ENCODE measurements at regions not wholly inside any gene's neighbourhood (a gene's known extent, or its start where the extent isn't known, plus 50 kb on each side); places are given as distances from the start of the nearest gene placed in this dataset.

GRCh38 chr9:104276709-104277245 lies 182.7 kb downstream of the SMC2 start:
- H3K9me3 Mint-ChIP-seq: no peaks in the 10 kb centered on the region
- Histone ChIP-seq H3K27ac (no peak overlapping the region), H3K4me1 (no peaks in the 10 kb centered on the region), H3K9me3 (ENCODE audit: low read depth) (no peaks in the 10 kb centered on the region), H3K27me3 (no peaks in the 10 kb centered on the region), H4K20me1 (ENCODE audit: low read depth) (no peaks in the 10 kb centered on the region), H2AFZ (replicated peaks) (no peak overlapping the region), H3K4me3 (no peak overlapping the region), H3K79me2 (ENCODE audit: low read depth) (no peaks in the 10 kb centered on the region), H3K36me3 (no peaks in the 10 kb centered on the region), H3F3A (ENCODE audit: low read depth) (no peaks in the 10 kb centered on the region), H3K9ac (no peak overlapping the region), H3K4me2 (no peak overlapping the region)
- H3K36me3 Mint-ChIP-seq: no peaks in the 10 kb centered on the region
- no peaks in the 10 kb centered on the region for H3K4me1 Mint-ChIP-seq
- no peak for TF ChIP-seq CTCF (IDR thresholded peaks at IDR 0.05)
- TF ChIP-seq EZH2 (IDR thresholded peaks at IDR 0.05): no peak
- no peak for TF ChIP-seq EZH2phosphoT487 (IDR thresholded peaks at IDR 0.05)
- no peak overlapping the region for H3K27ac Mint-ChIP-seq
- H3K27me3 Mint-ChIP-seq (ENCODE audit: insufficient read depth, low read depth): no peaks in the 10 kb centered on the region
- no peak for DNase-seq (ENCODE audit: low spot score)
- H3K4me3 Mint-ChIP-seq: no peak overlapping the region

- Histone ChIP-seq H3K4me3 (no peak overlapping the region), H3K27ac (no peak overlapping the region), H3K4me2 (no peak overlapping the region), H3K9ac (no peak overlapping the region), H2AFZ (replicated peaks) (no peak overlapping the region), H3K4me1 (no peaks in the 10 kb centered on the region), H4K20me1 (ENCODE audit: low read depth) (no peaks in the 10 kb centered on the region), H3K36me3 (no peaks in the 10 kb centered on the region), H3K79me2 (ENCODE audit: low read depth) (no peaks in the 10 kb centered on the region), H3K9me3 (ENCODE audit: low read depth) (no peaks in the 10 kb centered on the region), H3K27me3 (no peaks in the 10 kb centered on the region), H3F3A (ENCODE audit: low read depth) (no peaks in the 10 kb centered on the region)
- Mint-ChIP-seq H3K9me3 (no peaks in the 10 kb centered on the region), H3K27ac (no peak overlapping the region), H3K36me3 (no peaks in the 10 kb centered on the region), H3K4me1 (no peaks in the 10 kb centered on the region), H3K4me3 (no peak overlapping the region), H3K27me3 (ENCODE audit: insufficient read depth, low read depth) (no peaks in the 10 kb centered on the region)
- TF ChIP-seq EZH2 (IDR thresholded peaks at IDR 0.05) (no peak), EZH2phosphoT487 (IDR thresholded peaks at IDR 0.05) (no peak), CTCF (IDR thresholded peaks at IDR 0.05) (no peak)
- no peak for DNase-seq (ENCODE audit: low spot score)
These were observed 184.9 kb downstream of the SMC2 start for GRCh38 chr9:104278929-104279496.

- no peak overlapping the region for H3K4me2 ChIP-seq
- no peak overlapping the region for H3K9ac ChIP-seq
- H3K4me1 Mint-ChIP-seq: no peaks in the 10 kb centered on the region
These were observed 185.5 kb downstream of the SMC2 start for GRCh38 chr9:104279535-104280177.

More at GRCh38 chr9:104279535-104280177, 185.5 kb downstream of the SMC2 start:
- no peak overlapping the region for H3K4me3 ChIP-seq
- H3K4me1 ChIP-seq: no peaks in the 10 kb centered on the region
- no peak overlapping the region for H2AFZ ChIP-seq (replicated peaks)
- H3K36me3 Mint-ChIP-seq: no peaks in the 10 kb centered on the region
- H3K4me3 Mint-ChIP-seq: no peak overlapping the region
- H3K9me3 Mint-ChIP-seq: no peaks in the 10 kb centered on the region
- no peak for DNase-seq (ENCODE audit: low spot score)
- H3K27ac Mint-ChIP-seq: no peak overlapping the region
- no peaks in the 10 kb centered on the region for H3K27me3 ChIP-seq
- no peak overlapping the region for H3K27ac ChIP-seq
- H3F3A ChIP-seq (ENCODE audit: low read depth): no peaks in the 10 kb centered on the region
- H3K79me2 ChIP-seq (ENCODE audit: low read depth): no peaks in the 10 kb centered on the region
- H3K36me3 ChIP-seq: no peaks in the 10 kb centered on the region
- no peaks in the 10 kb centered on the region for H3K27me3 Mint-ChIP-seq (ENCODE audit: insufficient read depth, low read depth)
- no peak for TF ChIP-seq EZH2 (IDR thresholded peaks at IDR 0.05)
- TF ChIP-seq CTCF (IDR thresholded peaks at IDR 0.05): no peak
- TF ChIP-seq EZH2phosphoT487 (IDR thresholded peaks at IDR 0.05): no peak
- no peaks in the 10 kb centered on the region for H4K20me1 ChIP-seq (ENCODE audit: low read depth)
- H3K9me3 ChIP-seq (ENCODE audit: low read depth): no peaks in the 10 kb centered on the region
